Stimulated activated CD4-positive, alpha-beta T cell treated with anti-CD3 and anti-CD28 coated beads, Interleukin-4, amount 100 ng/mL, for 1 hour (primary cell): ENCODE measurements at regions not wholly inside any gene's neighbourhood (a gene's known extent, or its start where the extent isn't known, plus 50 kb on each side); places are given as distances from the start of the nearest gene placed in this dataset.
"Not testable (repeated sequence)": the region's sequence is repeated elsewhere in the genome, so short reads cannot be mapped to it uniquely, and the experiment has no call there.

Experiments used
- DNase-seq: peaks from one replicate; pipeline ENCODE4 v3.0.0-alpha.2; 2020

- DNase-seq, result no peak
These were observed 145.7 kb upstream of the ERCC6L2 start for GRCh38 chr9:95729669-95730368.

GRCh38 chr9:95729046-95729445 lies 146.4 kb upstream of the ERCC6L2 start:
- no peak for DNase-seq

DNA sequence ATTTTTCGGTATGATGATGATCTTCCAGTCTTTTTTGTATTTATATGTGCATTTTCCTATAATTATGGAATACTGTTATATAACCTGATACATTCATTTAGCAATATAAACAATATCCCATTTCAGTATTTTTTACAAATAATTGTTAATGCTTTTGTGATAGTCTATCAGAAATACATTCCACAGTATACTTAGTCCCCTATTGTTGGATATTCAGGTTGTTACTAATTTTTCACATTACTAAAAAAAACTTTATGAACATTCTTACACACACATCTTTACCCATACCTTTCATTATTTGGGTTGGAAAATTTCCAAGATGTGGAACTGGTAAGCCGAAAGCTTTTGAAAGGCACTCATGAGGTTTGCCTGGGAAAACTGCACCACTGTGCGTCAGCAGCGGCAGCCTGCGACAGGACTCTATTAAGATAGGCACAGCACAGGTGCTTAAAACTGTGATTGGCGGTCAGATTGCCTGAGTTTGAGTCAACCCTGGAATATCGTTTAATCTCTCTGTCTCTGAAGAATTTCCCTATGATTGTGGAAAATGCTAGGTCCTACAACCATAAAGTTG lies 147.5 kb upstream of the ERCC6L2 start:
- DNase-seq, result no peak

DNA sequence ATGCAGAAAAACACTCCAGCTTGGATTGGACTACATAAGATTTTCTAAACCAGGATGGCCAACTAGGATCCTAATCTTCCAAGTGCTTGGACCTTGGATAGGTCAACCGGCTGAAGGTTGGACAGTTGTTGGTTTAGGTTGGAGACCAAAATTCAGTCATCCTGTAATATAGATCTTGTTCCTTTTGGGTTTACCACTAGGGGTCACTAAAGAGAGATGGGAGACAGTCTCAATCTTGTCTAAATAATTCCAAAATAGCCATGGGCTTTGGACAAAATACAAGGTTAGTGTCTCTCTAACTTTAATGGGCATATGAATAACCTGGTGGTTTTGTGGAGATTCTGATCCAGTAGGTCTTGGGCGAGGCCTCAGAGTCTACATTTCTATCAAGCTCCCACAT lies 148.7 kb upstream of the ERCC6L2 start:
- no peak for DNase-seq

GRCh38 chr9:95725045-95725444 lies 150.4 kb upstream of the ERCC6L2 start:
- no peak for DNase-seq

DNA sequence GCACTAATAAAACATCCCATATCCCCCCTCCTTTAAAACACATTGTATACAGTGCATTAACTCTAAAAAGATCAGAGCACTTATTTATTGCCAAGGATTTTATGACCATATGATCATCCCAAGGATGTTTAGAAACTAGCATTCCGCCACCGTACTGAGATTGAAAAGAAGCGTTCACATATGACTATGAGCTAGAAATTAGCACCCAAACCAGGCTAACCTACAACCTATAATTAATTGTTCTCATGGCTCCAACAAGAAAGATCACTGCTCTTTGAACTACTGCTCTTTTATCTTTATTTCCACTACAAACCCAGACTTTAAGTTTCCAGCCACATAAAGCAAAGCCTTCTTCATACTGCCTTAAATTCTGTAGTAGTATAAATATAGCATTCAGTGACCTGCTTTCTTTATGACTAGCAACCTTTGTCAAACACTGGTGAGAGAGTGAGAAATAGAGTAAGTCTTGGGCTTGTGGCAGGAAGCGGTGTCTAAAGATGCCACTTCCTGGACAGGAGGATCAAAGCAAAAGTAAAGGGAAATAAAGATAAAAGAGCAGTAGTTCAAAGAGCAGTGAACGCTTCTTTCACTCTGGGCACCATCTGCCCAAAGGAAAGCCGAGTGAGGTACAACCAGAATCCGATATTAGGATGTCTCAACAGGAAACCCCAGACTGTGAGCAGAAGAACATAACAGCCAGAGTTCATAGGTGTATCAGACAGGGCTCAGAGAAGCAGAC lies 151.1 kb upstream of the ERCC6L2 start:
- peak; percentile 28 for DNase-seq

DNA sequence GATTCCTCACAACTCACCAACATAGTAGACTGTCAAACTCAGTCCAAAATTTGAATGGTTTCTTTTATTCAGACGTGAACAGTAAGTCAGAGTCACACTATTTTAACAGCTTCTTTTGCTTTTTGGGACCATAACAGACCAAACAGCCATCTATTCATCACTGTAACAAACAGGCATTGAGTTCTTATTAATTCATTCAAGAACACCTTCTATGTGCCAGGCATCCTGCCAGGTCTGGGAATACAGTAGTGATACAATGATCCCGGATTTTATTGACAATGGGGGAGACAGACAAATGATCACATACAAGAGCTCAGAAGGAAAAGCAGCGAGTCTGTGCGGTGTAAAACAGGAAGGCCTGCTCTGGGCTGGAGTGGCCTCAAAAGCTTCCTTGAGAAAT lies 153.3 kb upstream of the ERCC6L2 start:
- DNase-seq, result no peak

- no peak for DNase-seq
These were observed 154.4 kb upstream of the ERCC6L2 start for GRCh38 chr9:95721061-95721531.

DNA sequence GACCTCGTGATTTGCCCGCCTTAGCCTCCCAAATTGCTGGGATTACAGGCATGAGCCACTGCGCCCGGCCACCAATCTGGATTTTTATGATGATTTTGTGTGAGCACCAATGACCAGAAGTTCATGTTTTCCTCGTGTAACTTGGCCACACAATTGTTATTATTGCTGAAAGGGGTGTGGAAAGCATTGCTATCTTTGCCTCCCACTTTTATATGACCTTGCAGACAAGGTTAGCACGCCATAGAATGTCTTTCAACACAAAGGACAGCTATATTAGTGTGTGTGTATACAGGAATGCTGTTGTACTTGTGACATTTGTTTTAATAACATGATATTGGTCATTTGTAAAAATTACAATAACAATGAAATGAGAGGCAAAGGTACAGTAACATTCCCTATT lies 155.0 kb upstream of the ERCC6L2 start:
- DNase-seq, result no peak

- DNase-seq, result no peak
These were observed 156.1 kb upstream of the ERCC6L2 start for GRCh38 chr9:95719354-95719753.

DNA sequence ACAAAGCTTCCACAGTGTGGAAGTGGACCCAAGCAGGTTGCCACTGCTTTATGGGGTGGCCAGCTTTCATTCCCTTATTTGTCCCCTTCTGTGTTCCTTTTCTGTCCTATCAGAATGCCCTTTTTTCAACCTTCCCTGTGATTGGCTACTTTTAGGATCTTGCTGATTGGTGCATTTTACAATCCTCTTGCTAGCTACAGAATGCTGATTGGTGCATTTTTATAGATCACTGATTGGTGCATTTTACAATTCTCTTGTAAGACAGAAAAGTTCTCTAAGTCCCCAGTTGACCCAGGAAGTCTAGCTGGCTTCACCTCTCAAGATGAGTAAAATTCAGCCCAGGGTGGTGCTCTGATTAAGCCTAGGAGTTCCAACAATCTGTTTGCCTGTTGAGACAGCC lies 157.2 kb upstream of the ERCC6L2 start:
- no peak for DNase-seq

DNA sequence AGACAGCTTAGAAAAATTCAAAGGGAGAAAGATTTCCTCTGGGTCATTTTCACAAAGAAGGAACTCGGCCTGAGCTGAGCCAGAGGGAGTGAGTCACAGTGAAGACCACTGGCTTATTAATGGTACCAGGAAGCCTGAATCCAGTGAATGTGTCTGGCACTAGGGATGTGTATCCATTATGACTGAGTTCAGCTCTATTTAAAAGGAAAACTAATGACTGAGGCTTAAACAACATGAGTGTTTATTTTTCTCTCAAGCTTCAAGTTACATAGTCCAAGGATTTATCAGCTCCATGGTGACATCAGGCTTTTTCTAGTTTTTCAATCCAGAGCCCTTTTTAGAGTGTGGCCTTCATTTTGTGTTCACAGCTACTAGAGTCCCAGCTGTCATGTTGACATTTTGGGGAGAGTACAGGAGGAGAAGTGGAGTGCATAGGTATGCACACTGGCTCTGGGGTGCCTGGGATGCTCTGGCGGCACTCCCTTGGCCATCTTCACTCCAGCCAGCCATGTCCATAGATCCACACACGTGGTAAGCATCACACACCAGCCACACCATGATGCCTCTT lies 159.5 kb upstream of the ERCC6L2 start:
- no peak for DNase-seq

GRCh38 chr9:95710446-95710845 lies 165.0 kb upstream of the ERCC6L2 start:
- no peak for DNase-seq

DNA sequence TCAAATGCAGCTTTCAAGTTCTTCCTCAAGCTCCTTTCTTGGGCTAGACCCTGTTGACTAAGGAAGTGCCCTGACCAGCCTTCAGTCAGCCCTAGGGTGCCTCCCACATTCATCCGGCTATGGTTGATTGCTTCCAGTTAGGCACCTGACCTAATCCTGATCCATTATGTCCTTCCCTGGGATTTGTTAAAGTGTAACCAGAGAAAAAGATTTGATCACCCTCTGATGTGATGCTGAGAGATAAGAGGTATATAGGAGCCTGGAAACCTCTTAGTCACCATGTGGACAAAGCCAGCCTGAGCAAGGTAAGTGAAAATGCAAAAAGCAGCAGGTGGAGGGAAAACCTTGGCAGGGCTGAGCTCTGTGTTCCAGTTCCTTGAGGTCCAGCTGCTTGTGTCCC lies 178.8 kb upstream of the ERCC6L2 start:
- DNase-seq, result no peak

GRCh38 chr9:95691435-95691834 lies 174.7 kb upstream of the PTCH1 start:
- DNase-seq, result no peak

GRCh38 chr9:95689669-95690068 lies 172.9 kb upstream of the PTCH1 start:
- no peak for DNase-seq

DNA sequence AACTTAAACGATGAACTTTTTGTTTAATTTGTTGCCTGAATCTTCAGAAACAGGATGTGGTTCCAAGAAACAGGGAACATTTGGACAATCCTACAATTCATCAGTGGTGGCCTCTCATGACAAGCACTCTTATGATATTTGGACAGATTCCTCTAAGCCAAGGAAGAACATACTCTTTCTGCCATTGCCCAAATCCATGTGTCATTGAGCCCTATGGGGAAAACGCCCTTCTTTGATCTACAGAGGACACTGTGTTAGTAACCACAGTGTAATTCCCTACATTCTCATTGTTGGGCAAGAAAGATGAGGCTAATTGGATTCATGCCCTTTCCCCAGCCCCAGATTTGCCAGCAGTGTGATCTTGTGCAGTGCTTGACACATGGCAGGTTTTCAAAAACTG lies 167.7 kb upstream of the PTCH1 start:
- no peak for DNase-seq

DNA sequence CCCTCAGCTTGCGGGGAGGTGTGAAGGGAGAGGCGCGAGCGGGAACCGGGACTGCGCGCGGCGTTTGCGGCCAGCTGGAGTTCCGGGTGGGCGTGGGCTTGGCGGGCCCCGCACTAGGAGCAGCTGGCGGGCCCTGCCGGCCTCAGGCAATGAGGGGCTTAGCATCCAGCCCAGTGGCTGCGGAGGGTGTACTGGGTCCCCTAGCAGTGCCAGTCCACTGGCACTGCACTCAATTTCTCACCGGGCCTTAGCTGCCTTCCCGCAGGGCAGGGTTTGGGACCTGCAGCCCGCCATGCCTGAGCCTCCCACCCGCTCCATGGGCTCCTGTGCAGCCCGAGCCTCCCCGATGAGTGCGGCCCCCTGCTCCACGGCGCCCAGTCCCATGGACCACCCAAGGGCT lies 163.5 kb upstream of the PTCH1 start:
- not testable (repeated sequence) for DNase-seq

DNA sequence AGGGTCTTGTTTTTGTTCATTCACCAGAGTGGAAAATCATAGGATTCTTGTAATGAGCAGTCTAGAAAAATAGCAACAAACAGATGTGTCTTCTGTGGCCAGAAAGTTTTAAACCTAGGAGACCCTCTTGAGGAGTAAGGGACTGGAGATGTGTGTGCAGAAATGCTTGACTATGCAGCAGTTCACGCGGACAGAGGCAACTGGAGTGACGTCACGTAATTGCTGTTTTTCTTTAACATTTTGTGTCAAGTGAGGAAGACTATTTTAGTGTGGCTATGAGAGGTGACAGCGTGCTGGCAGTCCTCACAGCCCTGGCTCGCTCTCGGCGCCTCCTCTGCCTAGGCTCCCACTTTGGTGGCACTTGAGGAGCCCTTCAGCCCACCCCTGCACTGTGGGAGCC lies 163.1 kb upstream of the PTCH1 start:
- no peak for DNase-seq

DNA sequence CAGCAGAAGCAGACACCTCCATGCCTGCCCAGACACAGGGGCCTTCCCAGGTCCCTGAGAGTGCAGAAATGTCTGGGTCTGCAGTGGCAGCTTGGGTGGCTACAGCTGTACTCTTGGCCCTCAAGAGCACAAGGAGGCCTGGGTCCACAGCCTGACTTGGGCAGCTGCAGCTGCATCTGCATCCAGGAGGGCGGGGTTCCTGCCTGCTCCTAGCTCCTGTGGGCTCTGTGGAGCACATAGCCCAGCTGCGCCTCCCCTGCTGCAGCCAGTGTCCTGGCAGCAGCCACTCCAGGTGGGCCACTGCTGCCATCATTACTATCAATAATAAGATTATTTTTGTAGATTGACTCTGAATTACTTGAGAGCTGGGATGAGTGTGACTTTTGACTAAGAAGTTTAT lies 162.0 kb upstream of the PTCH1 start:
- DNase-seq, result no peak

DNA sequence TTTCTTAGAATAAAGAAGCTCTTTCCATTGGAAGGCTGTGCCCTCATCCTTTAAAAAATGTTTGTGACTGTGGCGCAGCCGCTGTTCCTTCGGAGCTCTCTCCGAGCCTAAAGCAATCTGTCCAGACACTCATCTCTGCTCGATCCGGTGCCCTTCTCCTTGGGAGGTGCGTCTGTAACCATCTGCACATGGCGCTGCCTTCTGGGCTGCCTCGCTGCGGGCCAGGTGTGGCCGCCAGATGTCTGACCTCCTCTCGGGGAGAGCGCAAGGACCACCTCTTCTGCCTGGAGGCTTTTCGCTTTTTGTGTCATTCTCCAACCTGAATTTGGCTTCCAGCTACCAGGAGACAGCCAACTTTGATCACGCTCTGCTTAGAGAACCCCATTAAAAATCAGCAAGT lies 153.4 kb upstream of the PTCH1 start:
- no peak for DNase-seq

GRCh38 chr9:95669253-95669652 lies 152.5 kb upstream of the PTCH1 start:
- no peak for DNase-seq

- DNase-seq, result no peak
These were observed 151.0 kb upstream of the PTCH1 start for GRCh38 chr9:95667789-95668188.

DNA sequence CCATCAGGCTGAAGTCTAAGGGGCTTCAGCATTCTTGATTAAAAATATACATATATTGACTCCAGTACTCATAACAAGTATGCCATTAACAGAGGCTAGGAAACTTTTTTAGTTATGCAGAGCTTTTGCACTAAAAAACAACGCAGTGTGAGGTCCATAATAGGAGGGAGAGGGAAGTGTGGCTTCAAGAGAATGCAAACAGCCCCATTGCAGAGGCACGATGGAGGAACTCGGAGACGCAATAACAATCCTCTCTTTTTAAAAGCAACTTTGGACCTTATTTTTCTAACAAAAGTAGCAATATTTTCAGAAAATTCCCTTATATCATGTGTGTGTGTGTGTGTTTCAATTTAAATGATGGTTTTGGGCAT lies 150.0 kb upstream of the PTCH1 start:
- no peak for DNase-seq
